Stomach (tissue), 4 donors: ENCODE measurements at regions not wholly inside any gene's neighbourhood (a gene's known extent, or its start where the extent isn't known, plus 50 kb on each side); places are given as distances from the start of the nearest gene placed in this dataset.

Experiments used
- EP300 ChIP-seq: sonication (generic); formaldehyde crosslinking; IDR thresholded peaks from one replicate; pipeline ENCODE4 v1.6.1; 2017; ENCODE audit warnings: antibody characterized with exemption
- POLR2A ChIP-seq, 4 donors: fragments of 450-650 bp; IDR thresholded peaks; one replicate each; pipeline ENCODE4 v1.6.1; 2016; ENCODE audit warnings: antibody characterized with exemption in 4 of 4, control low read depth in 2 of 4, mild to moderate bottlenecking in 1 of 4, moderate library complexity in 1 of 4
- TF ChIP-seq, protein P1 (sequence below), 7 experiments: fragments of 450-650 bp in 4 of 7; fragments of 200-600 bp in 3 of 7; sonication (generic) in 3 of 7; IDR thresholded peaks; one replicate each; pipeline ENCODE4 v1.5.1; 2016 to 2019; ENCODE audit warnings: antibody characterized with exemption in 7 of 7, control low read depth in 2 of 7, mild to moderate bottlenecking in 1 of 7

DNA sequence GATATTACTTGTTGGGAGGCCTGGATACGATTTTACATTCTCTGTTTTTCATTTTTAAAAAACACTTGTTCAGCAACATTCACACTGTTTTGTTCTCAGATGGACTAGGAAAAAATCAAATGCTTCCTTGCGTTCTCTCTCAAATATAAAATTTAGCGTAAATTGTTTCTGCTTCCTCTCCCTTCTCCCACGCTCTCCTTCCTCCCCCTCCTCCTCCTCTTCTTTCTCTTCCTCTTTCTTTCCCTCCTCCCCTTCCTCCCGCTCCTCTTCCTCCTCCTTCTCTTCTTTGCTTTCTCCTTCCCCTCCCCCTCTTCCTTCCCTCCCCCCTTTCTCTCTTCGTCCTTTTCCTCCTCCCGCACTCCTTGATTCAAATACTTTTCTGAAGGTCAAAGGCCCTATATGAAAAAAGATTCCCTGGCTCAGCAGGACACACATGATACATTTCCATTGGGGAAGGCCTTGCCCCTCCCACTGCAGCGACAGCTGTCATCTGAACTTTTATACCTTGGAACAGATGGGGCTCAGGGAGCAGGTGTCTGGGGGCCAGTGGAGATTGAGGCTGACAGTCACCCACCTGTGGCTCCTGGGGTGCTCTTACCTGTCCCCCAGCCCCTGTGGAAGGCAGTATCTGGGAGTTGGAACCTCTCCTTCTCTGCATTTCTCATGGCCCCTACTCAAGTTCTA lies 99.4 kb upstream of the SDK2 start:
- TF ChIP-seq, protein P1, sequence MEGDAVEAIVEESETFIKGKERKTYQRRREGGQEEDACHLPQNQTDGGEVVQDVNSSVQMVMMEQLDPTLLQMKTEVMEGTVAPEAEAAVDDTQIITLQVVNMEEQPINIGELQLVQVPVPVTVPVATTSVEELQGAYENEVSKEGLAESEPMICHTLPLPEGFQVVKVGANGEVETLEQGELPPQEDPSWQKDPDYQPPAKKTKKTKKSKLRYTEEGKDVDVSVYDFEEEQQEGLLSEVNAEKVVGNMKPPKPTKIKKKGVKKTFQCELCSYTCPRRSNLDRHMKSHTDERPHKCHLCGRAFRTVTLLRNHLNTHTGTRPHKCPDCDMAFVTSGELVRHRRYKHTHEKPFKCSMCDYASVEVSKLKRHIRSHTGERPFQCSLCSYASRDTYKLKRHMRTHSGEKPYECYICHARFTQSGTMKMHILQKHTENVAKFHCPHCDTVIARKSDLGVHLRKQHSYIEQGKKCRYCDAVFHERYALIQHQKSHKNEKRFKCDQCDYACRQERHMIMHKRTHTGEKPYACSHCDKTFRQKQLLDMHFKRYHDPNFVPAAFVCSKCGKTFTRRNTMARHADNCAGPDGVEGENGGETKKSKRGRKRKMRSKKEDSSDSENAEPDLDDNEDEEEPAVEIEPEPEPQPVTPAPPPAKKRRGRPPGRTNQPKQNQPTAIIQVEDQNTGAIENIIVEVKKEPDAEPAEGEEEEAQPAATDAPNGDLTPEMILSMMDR (IDR thresholded peaks at IDR 0.05), result no peak
- TF ChIP-seq EP300 (no peak), POLR2A (IDR thresholded peaks at IDR 0.05) (no peak)
